Eye (tissue), 1 donor: ENCODE measurements at regions not wholly inside any gene's neighbourhood (a gene's known extent, or its start where the extent isn't known, plus 50 kb on each side); places are given as distances from the start of the nearest gene placed in this dataset.

Source experiments
- DNase-seq: peaks from one replicate; pipeline ENCODE4 v3.0.0-alpha.2; 2015

DNA sequence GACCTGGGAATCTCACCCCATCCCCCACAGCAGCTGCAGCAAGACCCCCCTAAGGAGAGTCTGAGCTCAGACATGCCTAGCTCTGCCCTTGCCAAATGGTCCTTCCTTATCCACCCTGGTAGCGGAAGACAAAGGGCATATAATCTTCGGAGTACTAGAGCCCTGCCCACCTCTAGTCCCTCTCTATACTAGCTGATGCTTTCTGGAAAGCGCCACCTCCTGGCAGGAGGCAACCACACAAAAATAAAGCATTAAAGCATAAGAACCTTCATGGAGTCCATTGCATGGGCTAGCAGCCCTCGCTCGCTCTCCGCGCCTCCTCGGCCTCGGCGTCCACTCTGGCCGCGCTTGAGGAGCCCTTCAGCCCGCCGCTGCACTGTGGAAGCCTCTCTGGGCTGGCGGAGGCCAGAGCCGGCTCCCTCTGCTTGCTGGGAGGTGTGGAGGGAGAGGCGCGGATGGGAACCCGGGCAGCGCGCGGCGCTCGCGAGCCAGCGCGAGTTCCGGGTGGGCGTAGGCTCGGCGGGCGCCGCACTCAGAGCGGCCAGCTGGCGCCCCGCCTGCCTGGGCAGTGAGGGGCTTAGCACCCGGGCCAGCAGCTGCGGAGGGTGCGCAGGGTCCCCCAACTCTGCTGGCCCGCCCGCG, 941.2 kb downstream of the SUCLG1 start:
- no peak for DNase-seq

DNA sequence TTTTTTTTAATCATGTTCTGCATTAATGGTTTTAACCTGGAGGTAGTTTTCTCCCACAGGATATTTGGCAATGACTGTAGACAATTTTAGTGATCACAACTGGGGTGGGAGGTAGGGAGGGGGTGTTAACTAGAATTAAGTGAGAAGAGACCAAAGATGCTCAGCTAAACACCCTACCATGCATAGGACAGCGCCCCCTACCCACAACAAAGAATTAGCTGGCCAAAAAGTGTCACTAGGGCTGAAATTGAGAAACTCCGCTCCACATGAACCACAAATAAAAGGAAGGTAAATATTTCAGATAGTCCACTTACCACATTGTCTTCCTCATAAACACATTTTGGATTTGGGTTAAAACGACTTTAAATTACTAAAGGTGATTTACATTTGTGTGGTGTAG, 942.6 kb downstream of the SUCLG1 start:
- DNase-seq = no peak

DNA sequence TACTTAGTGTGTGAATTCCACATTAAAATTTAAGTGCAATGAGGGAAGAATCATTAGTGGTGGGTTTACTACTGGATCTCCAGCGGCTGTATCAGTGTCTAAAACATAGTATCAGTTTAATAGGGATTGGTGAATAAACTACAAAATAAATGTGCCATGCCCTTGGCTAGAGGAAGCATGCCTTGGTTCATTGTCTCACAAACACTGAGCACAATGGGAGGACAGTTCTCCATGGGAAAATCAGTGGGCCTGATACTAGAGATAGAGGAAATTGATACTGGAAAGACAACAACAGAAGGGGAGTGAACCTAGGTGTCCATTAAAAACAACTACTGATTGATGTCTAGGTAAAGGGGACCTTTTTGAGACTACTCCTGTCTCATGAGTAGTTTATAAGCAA, 971.6 kb downstream of the SUCLG1 start:
- no peak for DNase-seq

DNA sequence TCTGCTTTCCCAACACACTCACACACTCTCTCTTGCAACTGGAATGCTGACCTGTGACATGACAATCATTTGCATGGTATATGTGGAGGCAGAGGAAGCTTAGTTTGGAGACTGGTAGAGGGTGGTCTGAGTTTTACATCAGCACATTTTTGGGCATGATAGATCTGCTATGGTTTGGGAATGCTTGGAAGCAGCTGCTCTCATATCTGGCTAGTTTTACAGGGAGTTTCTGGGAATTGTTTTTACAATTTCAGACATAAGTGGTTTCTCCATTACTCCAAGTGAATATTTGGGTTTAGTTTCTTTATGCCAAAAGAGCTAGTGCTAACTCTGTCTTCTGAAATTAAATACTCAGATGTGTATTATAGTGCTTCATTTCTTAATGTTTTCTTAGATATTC, 977.6 kb downstream of the SUCLG1 start:
- DNase-seq = no peak

DNA sequence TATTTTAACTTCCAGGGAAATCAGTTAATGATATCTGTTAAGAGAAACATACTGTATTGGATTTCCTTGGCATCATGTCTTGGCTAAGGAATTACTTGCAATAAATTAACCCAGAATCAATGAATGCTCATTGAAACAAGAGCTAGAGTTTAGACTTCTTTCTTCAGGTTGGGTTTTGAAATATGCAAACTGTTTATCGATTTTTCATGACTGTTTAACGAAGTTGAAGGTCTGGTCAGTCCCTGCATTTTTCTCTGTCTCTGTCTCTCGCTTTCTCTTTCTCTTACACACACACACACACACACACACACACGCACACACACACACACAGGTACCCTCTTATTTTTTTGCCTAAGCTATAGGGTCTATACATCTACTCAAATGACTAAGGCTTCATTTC, 981.0 kb downstream of the SUCLG1 start:
- DNase-seq = no peak

DNA sequence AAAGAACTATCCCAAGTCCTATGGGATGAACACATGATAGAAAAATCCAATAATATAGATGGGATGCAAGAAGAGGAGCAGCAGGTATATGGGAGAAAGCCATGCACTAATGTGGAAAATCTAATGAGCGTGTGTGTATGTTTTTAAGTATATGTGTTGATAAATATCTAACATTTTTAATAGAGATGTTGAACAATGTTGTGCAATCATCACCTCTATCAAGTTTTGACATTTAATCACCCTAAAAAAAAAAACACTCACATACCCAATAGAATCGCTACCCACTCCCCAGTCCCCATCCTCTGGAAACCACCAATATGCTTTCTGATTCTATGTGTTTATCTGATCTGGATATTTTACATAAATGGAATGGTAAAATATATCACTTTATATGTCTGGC, 983.7 kb downstream of the SUCLG1 start:
- no peak for DNase-seq

DNA sequence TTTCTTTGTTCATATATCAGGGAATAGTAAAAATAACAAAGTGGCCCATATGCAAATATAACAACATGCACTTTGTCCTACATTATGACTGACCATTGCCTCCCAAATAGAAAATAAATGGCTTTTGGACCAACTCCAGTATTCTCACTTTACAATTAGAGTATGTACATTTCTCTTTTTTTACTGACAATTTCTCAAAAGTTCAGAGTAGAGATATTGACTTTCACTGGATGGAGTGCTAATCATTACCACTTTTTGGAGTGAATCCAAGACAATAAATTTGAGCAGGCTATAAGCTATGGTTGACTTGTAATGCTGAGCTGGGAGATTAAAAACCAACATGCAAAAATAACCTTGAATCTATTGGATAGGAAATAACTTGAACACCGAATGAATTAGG, 987.4 kb downstream of the SUCLG1 start:
- DNase-seq = no peak

DNA sequence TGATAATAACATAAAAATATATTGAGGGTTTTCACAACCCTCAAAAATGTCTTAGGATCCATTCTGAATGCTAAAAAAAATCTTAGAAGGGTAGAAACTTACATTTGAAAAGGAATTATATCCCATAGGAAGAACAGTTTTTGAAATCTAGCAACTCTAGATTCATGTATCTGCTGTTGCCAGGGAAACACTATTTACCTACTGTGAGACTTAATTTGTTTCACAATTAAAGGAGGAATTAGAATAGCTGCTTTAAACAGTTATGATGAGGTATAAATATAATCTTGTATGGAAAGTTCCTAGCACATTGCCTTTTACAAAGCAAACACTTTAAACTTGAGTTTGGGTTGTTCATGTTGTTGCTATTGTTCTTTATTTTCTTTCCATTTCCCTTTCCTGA, 988.2 kb downstream of the SUCLG1 start:
- DNase-seq = no peak

DNA sequence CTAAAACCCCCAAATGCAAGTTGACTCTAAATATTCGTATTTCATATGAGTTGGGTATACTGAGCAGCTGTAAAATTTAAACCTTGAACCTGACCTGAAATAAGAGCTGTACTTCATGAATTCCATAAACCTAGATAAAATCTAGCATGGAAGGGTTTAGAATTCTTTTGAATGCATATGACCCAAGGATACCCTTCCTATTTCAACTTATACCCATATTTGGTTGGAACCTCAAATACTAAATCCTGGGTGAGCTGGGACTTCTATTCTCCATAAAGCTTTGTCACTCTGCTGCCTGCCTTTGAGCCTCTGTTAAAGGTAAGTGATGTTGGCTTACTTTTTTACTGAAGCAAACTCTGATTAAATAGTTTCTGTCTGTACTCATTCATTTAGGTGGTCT, 994.6 kb downstream of the SUCLG1 start:
- DNase-seq = no peak

DNA sequence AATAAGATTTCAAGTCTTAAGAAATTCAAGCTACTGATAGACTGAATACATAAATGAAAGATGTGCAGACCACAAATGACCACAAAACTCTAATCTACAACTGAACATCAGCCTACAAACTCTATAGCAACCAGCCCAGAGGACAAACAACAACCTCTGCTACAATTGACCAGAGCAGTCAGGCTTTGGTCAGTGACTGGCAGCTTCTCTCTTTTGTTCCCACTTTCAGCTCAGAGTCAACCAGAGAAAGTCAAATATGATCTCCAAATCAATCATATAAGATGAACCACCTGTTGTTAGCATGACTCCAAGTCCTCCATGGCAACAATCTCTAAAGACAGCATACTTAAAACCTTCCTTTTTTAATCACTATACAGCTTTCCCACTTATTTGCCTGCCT, 996.2 kb downstream of the SUCLG1 start:
- no peak for DNase-seq

DNA sequence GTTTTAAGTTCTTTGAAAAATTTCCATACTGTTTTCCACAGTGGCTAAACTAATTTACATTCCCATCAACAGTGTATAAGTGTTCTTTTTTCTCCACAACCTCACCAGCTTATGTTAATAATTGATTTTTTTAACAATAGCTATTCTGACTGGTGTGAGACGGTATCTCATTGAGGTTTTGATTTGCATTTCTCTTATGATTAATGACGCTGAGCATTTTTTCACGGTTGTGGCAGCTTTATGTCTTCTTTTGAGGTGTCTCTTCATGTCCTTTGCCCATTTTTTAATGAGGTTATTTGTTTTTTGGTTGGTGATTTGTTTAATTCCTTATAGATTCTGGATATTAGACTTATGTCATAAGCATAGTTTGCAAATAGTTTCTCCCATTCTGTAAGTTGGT, 997.9 kb downstream of the SUCLG1 start:
- DNase-seq = no peak

DNA sequence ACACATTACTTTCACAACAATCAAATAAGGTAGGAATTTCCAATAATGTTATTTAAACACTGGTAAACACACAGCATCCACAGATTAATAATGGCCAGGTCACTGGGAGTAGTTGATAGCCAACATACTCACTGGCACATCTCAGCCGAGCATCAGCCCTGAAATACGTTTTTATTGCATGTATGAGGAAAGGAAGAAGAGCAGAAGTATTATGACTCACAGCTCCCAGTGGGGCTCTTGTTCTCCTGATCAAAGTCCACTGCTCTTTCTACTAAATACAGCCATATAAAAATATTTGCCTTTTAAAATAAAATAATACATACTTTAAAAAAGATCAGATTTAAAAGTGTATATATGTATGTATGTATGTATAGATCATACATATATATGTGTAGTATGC, 999.6 kb downstream of the SUCLG1 start:
- DNase-seq = no peak

DNA sequence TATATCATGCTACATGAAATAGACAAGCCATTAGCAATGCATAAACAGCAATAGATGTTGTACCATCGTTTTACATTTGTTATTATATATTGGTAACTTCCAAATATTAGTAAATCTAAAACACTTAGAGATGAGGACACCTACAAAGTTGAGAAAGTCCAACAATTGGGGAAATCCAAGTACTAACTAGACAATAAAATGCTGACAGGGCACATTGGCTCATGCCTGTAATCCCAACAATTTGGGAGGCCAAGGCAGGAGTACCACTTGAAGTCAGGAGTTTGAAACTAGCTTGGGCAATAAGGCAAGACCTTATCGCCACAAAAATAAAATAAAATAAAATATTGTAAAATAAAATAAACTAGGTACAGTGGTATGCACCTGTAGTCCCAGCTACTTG, 1023.1 kb downstream of the SUCLG1 start:
- no peak for DNase-seq

DNA sequence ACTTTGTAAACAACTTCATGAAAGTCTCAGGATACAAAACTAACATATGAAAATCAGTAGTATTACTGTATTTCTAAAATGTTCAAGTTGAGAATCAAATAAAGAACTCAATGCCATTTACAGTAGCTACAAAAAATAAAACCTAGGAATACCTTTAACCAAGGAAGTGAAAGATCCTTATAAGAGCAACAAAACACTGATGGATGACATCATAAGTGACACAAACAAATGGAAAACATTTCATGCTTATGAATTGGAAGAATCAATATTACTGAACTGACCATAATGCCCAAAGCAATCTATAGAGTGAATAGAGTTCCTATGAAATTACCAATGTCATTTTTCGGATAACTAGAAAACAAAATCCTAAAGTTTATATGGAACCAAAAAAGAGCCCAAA, 1038.1 kb downstream of the SUCLG1 start:
- DNase-seq = no peak

DNA sequence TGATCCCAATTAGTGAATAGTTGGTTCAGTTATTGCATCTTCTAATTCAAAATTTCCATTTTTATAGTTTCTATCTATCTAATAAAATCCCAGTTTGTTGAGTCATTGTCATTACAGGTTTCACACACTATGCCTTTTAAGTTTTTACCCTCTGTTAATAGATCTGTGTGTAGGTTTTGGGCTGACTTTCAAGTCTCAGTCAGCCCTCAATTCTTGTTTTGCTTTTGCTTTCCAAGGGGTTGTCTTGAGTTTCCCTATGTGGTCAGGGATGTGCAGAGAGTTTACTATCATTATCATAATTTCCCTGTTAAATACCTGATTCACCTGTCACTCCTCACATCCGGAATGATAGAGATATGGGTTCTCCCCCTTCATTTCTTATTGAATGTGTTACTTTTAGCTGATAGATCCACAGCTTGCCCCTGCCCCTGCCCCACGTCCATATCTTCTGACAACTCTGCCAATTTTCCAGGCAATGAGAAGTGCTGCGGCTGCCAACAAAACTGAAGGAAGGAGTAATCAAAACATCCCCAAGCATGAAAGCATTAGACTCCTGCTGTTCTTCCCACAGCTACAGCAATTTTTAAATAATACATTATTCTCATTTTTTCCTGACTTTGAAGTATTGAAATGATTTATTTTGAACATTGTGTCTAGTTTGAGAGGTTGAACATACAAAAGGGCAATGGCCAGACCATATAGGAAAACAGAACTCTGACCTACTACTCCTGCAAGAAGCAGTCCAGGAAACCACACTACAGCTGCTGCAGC, 1064.8 kb downstream of the SUCLG1 start:
- DNase-seq = no peak

DNA sequence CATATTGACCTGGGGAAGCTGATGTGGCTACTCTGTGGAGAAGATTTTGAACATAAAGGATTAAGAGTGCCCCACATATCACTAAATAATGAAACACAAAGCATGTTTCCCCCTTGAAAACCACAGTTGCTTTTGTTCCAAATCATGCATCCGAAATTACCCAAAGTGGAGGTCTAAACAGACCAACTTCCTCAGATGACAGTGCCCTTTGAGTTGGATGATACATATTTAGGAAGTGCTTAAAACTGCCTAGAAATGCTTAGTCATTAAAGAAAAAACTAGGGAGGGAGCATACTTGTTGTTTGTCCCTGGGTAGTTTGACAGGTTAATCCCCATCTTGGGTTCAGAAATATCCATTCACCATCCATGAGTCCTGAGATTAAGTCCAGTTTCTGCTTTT, 1070.3 kb downstream of the SUCLG1 start:
- DNase-seq = no peak

DNA sequence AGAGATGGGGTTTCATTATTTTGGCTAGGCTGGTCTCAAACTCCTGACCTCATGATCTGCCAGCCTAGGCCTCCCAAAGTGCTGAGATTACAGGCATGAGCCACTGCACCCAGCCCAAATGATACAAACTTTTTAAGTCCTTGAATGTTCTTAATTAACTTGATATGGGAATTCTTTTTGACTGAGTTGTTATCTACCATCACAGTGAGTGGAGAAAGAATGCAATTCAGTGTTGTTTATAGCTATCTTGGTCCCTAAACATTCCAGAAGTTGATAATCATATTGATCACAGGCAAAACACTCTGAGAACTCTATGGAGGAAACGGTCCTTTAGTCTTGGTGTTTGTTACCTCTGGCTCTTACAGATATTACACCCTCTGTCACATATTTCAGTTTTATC, 1072.5 kb downstream of the SUCLG1 start:
- no peak for DNase-seq

DNA sequence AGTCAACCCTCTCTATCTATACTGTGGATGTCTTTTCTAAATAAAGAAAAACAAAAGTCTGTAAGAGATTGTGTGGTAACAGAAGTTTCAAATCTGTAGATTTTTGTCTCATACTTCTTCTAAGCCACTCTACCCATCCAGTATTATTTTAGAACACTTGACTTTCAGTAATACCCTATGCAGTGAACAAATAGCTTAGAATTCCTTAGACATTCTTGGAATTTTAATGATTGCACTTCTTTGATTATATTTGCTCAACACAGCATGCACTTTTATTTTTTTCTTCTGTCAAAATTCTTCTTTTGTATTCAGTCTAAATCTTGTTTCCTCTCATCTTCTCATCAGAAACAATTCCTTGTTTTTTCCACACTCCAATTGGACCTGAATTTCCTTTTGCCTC, 1080.2 kb downstream of the SUCLG1 start:
- no peak for DNase-seq

DNA sequence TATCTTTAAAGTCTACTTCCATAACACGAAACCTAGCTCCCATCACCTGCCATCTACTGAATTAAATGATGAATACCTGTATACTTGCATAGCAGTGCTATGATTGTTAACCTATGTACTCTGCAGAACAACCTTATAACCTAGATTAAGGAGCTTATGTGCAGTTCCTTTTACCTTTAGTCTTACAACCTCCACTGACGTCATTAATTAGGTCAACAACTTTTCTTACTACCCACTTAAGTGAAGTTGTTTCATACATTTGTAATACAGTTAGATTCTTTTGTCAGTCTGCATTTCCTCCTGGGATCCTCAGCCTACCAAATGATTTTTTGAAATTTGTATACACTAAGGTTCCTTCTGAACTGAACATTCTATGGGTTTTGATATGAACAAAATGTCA, 1082.3 kb downstream of the SUCLG1 start:
- no peak for DNase-seq

DNA sequence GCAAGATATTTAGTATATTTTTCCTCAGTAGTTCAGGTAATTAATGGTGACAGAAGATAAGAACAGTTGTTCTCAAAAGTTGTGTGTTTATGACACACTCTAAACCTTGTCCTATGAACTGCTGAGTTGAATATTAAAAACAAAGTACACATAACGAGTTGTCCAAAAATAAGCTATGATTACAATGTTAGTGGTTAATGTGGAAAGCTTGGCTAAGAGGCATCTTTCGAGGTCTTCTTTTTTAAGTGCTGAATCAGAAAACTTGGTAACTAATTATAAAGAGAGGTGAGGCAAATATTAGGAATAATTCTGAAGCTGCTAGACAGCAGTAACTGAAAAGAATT, 1088.7 kb downstream of the SUCLG1 start:
- no peak for DNase-seq

DNA sequence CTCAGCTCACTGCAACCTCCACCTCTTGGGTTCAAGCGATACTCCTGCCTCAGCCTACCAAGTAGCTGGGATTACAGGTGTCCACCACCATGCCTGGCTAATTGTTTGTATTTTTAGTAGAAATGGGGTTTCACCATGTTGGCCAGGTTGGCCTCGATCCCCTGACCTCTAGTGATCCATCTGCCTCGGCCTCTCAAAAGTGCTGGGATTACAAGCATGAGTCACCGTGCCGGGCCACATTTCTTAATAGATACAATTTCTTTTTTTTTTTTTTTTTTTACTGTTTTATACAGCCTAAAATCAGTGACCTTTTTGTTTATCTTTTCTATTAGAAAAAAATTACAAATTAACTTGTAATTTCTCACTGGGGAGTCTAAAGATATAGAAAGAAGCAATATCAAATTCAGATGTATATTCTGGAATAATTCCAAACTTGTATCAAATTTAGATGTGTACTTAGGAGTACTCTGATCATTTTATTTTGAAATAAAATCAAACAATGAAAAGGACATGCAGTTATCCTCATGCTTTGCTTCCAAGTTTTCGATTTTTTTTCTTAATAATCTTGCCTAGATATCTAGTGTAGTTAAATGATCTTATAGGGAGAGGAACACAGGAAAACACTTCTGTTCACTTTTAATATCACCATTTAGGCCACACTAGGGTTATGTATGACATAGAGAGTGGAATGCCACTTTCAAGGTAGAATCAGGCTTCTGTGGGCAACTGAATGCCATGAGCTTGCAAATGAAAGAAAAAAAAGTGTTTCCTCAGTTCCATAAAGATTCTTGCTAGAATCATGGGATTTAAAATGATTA, 1089.3 kb downstream of the SUCLG1 start:
- DNase-seq = no peak

DNA sequence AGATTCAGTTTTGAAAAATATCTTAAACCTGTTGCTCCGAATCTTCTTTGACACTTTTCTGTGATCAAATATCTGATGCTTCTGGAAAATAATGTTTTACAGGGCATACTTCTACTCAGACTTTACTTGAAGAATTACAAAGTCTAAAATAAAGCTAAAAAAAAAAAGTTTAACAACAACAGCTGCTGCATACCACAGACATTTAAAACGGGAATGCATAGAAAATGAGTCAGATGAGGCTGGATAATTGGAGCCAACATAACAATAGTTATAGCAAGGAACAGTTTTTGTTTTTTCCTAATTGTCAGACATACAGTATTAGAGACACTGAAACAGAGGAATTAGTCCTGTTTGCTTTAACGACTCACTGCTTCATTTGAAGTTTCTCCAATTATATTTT, 1090.2 kb downstream of the SUCLG1 start:
- peak; percentile 1 for DNase-seq

DNA sequence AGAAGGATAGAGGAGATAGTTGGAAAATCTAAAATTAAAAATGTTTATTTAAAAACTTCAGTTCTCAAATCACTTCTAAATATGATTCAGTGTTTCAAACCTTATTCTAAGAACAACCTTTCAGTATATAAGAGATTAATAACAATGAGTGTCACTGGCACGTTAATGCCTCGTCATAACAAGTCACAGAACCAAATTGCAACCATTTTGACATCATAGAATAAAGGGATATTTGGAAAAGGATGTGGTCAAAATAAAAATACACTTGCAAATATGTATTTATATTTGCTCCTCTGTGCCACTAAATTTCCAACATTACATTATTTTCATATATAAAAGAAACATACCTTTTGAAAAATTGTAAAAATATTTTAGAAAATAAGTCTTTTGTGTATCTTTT, 1090.6 kb downstream of the SUCLG1 start:
- DNase-seq = no peak

DNA sequence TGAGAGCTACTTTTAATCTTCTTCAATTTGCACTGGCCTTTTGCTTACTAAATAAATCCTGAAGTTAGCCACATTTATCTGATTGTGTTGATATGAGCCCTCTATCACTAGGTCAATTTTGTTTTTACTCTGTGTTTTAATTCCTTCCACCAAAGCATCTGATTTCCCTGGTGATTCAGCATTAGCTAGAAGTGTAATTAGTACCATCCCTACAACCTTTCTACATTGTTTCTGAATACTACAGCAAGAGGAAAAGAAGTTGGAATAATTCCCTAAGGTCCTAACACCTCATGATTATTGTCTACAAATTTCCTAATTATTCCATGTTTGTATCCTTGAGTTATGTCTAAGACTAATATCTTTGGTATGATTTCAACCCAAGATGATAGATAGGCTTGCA, 1093.6 kb downstream of the SUCLG1 start:
- no peak for DNase-seq
